Liver (tissue), 3 donors: ENCODE measurements at regions not wholly inside any gene's neighbourhood (a gene's known extent, or its start where the extent isn't known, plus 50 kb on each side); places are given as distances from the start of the nearest gene placed in this dataset.

Experiments used
- CTCF ChIP-seq: fragments of 150-350 bp; IDR thresholded peaks from 2 replicates; pipeline ENCODE4 v1.5.1; 2017; ENCODE audit warnings: improper control_type of control experiment, low read depth, low read length; ENCODE audit not compliant: missing input control
- RAD21 ChIP-seq, 2 donors: IDR thresholded peaks; 2 replicates each; pipeline ENCODE4 v1.6.1; 2016; ENCODE audit warnings: antibody characterized with exemption in 2 of 2, mild to moderate bottlenecking in 2 of 2
- donor health status: healthy.
- donor health status: healthy.

- TF ChIP-seq RAD21 (IDR thresholded peaks at IDR 0.05) = no peak
- TF ChIP-seq CTCF = no peak
These were observed 695.7 kb upstream of the FAT3 start for GRCh38 chr11:91528965-91529364.
